ENCODE measurements at regions not wholly inside any gene's neighbourhood (a gene's known extent, or its start where the extent isn't known, plus 50 kb on each side); places are given as distances from the start of the nearest gene placed in this dataset.

DNA sequence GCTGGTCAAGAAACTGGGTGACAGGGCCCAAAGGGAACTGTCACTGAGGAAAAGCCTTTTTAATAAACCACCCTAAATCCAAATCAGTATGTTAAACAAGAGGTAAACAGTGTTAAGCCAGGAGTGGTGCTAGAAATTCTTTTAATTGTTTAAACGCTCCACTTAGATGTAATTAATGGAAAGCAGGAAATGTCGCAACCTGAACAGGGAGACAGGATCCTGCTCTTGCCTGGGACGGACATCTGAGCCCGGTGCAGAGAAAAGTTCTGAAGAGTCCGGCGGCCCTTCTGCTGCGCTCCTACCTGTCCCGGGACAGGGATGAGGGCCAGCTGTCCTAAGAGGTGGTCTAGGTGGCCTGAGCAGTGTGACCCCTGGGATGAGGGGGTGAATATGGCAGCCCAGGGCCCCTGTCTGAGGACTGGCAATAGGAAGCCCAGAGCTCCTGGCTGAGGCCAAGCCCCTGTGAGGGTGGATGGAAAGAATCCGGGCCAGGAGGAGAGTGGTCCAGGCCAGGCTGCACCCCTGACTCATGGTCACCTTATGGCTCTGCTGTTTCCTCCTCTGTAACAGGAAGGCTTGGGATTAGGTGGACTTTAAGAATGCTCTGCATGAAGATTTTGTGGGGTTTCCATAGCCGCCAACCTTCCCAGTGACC lies 112.8 kb upstream of the GJB6 start:
- Histone ChIP-seq H3K27ac (ENCODE audit: insufficient read depth, low read length) (no peak overlapping the region), H3K27me3 (ENCODE audit: control insufficient read depth, insufficient read depth, low read length) (no peaks in the 10 kb centered on the region), H3K9me3 (ENCODE audit: control insufficient read depth, insufficient read depth, low read depth, low read length) (no peaks in the 10 kb centered on the region), H2AFZ (ENCODE audit: low read length) (no peak overlapping the region), H3K4me2 (ENCODE audit: extremely low read depth, insufficient read depth, low read length) (no peak overlapping the region), H4K20me1 (ENCODE audit: control insufficient read depth, extremely low read depth, insufficient read depth, low read length) (no peaks in the 10 kb centered on the region), H3K79me2 (ENCODE audit: control insufficient read depth, insufficient read depth, low read length) (no peaks in the 10 kb centered on the region), H3K4me3 (replicated peaks in 1 of 4; ENCODE audit: control extremely low read depth in 1 of 4, insufficient read depth in 1 of 4, low read depth in 3 of 4, low read length in 4 of 4) (no peak overlapping the region), H3K36me3 (ENCODE audit: control insufficient read depth, insufficient read depth, low read length) (no peaks in the 10 kb centered on the region), H3K9ac (ENCODE audit: insufficient read depth, low read length) (no peak overlapping the region), H3K4me1 (ENCODE audit: control insufficient read depth, extremely low read depth, insufficient read depth, low read length) (no peaks in the 10 kb centered on the region)
- no peak for DNase-seq (ENCODE audit: low read depth in 2 of 2)
- no peak for TF ChIP-seq EZH2 (IDR thresholded peaks at IDR 0.05; ENCODE audit: low read length, missing control alignments)
- TF ChIP-seq, protein P1, sequence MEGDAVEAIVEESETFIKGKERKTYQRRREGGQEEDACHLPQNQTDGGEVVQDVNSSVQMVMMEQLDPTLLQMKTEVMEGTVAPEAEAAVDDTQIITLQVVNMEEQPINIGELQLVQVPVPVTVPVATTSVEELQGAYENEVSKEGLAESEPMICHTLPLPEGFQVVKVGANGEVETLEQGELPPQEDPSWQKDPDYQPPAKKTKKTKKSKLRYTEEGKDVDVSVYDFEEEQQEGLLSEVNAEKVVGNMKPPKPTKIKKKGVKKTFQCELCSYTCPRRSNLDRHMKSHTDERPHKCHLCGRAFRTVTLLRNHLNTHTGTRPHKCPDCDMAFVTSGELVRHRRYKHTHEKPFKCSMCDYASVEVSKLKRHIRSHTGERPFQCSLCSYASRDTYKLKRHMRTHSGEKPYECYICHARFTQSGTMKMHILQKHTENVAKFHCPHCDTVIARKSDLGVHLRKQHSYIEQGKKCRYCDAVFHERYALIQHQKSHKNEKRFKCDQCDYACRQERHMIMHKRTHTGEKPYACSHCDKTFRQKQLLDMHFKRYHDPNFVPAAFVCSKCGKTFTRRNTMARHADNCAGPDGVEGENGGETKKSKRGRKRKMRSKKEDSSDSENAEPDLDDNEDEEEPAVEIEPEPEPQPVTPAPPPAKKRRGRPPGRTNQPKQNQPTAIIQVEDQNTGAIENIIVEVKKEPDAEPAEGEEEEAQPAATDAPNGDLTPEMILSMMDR (conservative IDR thresholded peaks at IDR 0.05 in 1 of 2, IDR thresholded peaks at IDR 0.05 in 1 of 2; ENCODE audit: low read depth in 1 of 2, low read length in 2 of 2) = no peak

DNA sequence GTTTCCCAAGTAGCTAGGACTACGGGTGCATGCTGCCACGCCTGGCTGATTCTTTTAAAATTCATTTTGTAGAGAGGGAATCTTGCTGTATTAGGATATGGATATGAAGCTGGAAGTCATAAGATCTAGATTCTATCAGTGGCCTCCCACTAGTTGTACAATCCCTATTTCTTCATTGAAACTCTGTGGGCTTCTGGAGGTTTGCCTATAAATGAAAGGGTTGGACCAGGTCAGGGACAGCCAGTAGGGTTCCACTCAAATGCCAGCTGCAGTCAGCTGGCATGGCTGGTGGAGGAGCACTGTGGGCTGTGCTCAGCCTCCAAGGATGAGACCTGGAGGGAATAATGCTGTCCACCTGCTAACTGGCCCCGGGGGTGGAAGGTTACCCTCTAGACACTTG lies 110.2 kb upstream of the GJB6 start:
- H3K4me1 ChIP-seq (ENCODE audit: control insufficient read depth, extremely low read depth, insufficient read depth, low read length) = no peaks in the 10 kb centered on the region
- H4K20me1 ChIP-seq (ENCODE audit: control insufficient read depth, extremely low read depth, insufficient read depth, low read length) = no peaks in the 10 kb centered on the region
- no peak overlapping the region for H2AFZ ChIP-seq (ENCODE audit: low read length)
- H3K36me3 ChIP-seq (ENCODE audit: control insufficient read depth, insufficient read depth, low read length) = no peaks in the 10 kb centered on the region
- no peak overlapping the region for H3K27ac ChIP-seq (ENCODE audit: insufficient read depth, low read length)
- DNase-seq (ENCODE audit: low read depth in 2 of 2) = no peak
- no peak overlapping the region for H3K9ac ChIP-seq (ENCODE audit: insufficient read depth, low read length)
- no peaks in the 10 kb centered on the region for H3K9me3 ChIP-seq (ENCODE audit: control insufficient read depth, insufficient read depth, low read depth, low read length)
- TF ChIP-seq, protein P1 (conservative IDR thresholded peaks at IDR 0.05 in 1 of 2, IDR thresholded peaks at IDR 0.05 in 1 of 2; ENCODE audit: low read depth in 1 of 2, low read length in 2 of 2) = no peak
- TF ChIP-seq EZH2 (IDR thresholded peaks at IDR 0.05; ENCODE audit: low read length, missing control alignments) = no peak
- no peak overlapping the region for H3K4me2 ChIP-seq (ENCODE audit: extremely low read depth, insufficient read depth, low read length)
- no peaks in the 10 kb centered on the region for H3K27me3 ChIP-seq (ENCODE audit: control insufficient read depth, insufficient read depth, low read length)
- no peaks in the 10 kb centered on the region for H3K79me2 ChIP-seq (ENCODE audit: control insufficient read depth, insufficient read depth, low read length)
- H3K4me3 ChIP-seq (replicated peaks in 1 of 4; ENCODE audit: control extremely low read depth in 1 of 4, insufficient read depth in 1 of 4, low read depth in 3 of 4, low read length in 4 of 4) = no peak overlapping the region

DNA sequence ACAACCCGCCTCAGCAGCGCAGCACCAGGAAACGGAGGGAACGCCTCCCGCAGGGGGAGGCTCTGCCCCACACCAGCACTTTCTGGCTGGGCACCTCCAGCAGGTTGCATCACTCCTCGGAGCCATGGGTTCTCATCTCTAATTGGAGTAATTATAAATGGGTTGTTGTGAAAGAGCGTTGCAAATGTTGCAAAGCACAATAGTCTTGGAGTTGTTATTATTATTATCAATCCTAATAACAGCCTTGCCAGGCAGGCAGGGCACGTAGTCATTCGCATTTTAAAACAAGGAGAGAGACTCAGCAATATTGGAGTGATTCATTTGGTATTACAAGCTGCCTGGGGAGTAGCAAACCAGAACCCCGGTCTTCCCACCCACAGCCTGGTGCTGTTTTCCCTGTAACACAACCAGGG lies 108.6 kb upstream of the GJB6 start:
- no peaks in the 10 kb centered on the region for H3K79me2 ChIP-seq (ENCODE audit: control insufficient read depth, insufficient read depth, low read length)
- no peak overlapping the region for H3K9ac ChIP-seq (ENCODE audit: insufficient read depth, low read length)
- H3K4me1 ChIP-seq (ENCODE audit: control insufficient read depth, extremely low read depth, insufficient read depth, low read length) = no peaks in the 10 kb centered on the region
- H3K27me3 ChIP-seq (ENCODE audit: control insufficient read depth, insufficient read depth, low read length) = peaks cover 5% of the 10 kb centered on the region
- H3K27ac ChIP-seq (ENCODE audit: insufficient read depth, low read length) = no peak overlapping the region
- no peak overlapping the region for H3K4me2 ChIP-seq (ENCODE audit: extremely low read depth, insufficient read depth, low read length)
- TF ChIP-seq, protein P1 (conservative IDR thresholded peaks at IDR 0.05 in 1 of 2, IDR thresholded peaks at IDR 0.05 in 1 of 2; ENCODE audit: low read depth in 1 of 2, low read length in 2 of 2) = no peak
- no peak for TF ChIP-seq EZH2 (IDR thresholded peaks at IDR 0.05; ENCODE audit: low read length, missing control alignments)
- DNase-seq (ENCODE audit: low read depth in 2 of 2) = peak; percentile 13 to 29
- no peaks in the 10 kb centered on the region for H3K36me3 ChIP-seq (ENCODE audit: control insufficient read depth, insufficient read depth, low read length)
- H2AFZ ChIP-seq (ENCODE audit: low read length) = no peak overlapping the region
- no peaks in the 10 kb centered on the region for H4K20me1 ChIP-seq (ENCODE audit: control insufficient read depth, extremely low read depth, insufficient read depth, low read length)
- no peak overlapping the region for H3K4me3 ChIP-seq (replicated peaks in 1 of 4; ENCODE audit: control extremely low read depth in 1 of 4, insufficient read depth in 1 of 4, low read depth in 3 of 4, low read length in 4 of 4)
- no peaks in the 10 kb centered on the region for H3K9me3 ChIP-seq (ENCODE audit: control insufficient read depth, insufficient read depth, low read depth, low read length)
